AG09309 (cell line): ENCODE measurements at regions not wholly inside any gene's neighbourhood (a gene's known extent, or its start where the extent isn't known, plus 50 kb on each side); places are given as distances from the start of the nearest gene placed in this dataset.
"Not testable (repeated sequence)": the region's sequence is repeated elsewhere in the genome, so short reads cannot be mapped to it uniquely, and the experiment has no call there.

Source experiments
- DNase-seq: peaks from one replicate; pipeline ENCODE4 v3.0.0-alpha.2; 2010; ENCODE audit warnings: low read depth
- H3K4me3 ChIP-seq: 2 replicates; pipeline ENCODE4 v1.5.1; 2011; ENCODE audit warnings: mild to moderate bottlenecking, low read depth, low read length, moderate library complexity; ENCODE audit not compliant: control insufficient read depth
- CTCF ChIP-seq: IDR thresholded peaks from 2 replicates; pipeline ENCODE4 v1.5.1; 2011; ENCODE audit warnings: mild to moderate bottlenecking, low read depth, low read length, inconsistent platforms; ENCODE audit not compliant: insufficient read depth, control insufficient read depth; ENCODE audit errors: missing control alignments

- DNase-seq, result no peak
- no peak for TF ChIP-seq CTCF
- no peak overlapping the region for H3K4me3 ChIP-seq
These were observed 608.6 kb downstream of the GATA3 start for GRCh38 chr10:8663131-8663530.

- no peak for DNase-seq
- no peak for TF ChIP-seq CTCF
- H3K4me3 ChIP-seq, result no peak overlapping the region
These were observed 610.8 kb downstream of the GATA3 start for GRCh38 chr10:8665322-8665721.

- DNase-seq, result no peak
- no peak for TF ChIP-seq CTCF
- H3K4me3 ChIP-seq, result no peak overlapping the region
These were observed 616.0 kb downstream of the GATA3 start for GRCh38 chr10:8670461-8670860.

GRCh38 chr10:8674230-8674629 lies 619.7 kb downstream of the GATA3 start:
- no peak overlapping the region for H3K4me3 ChIP-seq
- DNase-seq, result no peak
- TF ChIP-seq CTCF, result no peak

GRCh38 chr10:8677642-8678041 lies 623.2 kb downstream of the GATA3 start:
- no peak overlapping the region for H3K4me3 ChIP-seq
- no peak for DNase-seq
- no peak for TF ChIP-seq CTCF

- not testable (repeated sequence) for H3K4me3 ChIP-seq, DNase-seq
These were observed 630.4 kb downstream of the GATA3 start for GRCh38 chr10:8684916-8685315.

GRCh38 chr10:8688881-8689280 lies 634.4 kb downstream of the GATA3 start:
- no peak for TF ChIP-seq CTCF
- no peak for DNase-seq
- H3K4me3 ChIP-seq, result no peak overlapping the region
